Fibroblast of the aortic adventitia (primary cell): ENCODE measurements at regions not wholly inside any gene's neighbourhood (a gene's known extent, or its start where the extent isn't known, plus 50 kb on each side); places are given as distances from the start of the nearest gene placed in this dataset.

ENCODE experiments used
- DNase-seq: peaks from one replicate; pipeline ENCODE4 v3.0.0-alpha.2; 2010; ENCODE audit warnings: low read depth
- H3K4me3 ChIP-seq: 2 replicates; pipeline ENCODE4 v1.5.1; 2011; ENCODE audit warnings: low read depth, mild to moderate bottlenecking, control low read depth, low read length, moderate library complexity
- CTCF ChIP-seq: IDR thresholded peaks from 2 replicates; pipeline ENCODE4 v1.5.1; 2011; ENCODE audit warnings: mild to moderate bottlenecking, low read length, control low read depth, inconsistent platforms; ENCODE audit not compliant: insufficient read depth

GRCh38 chr2:152241948-152242729, 66.6 kb upstream of the STAM2 start:
- no peak overlapping the region for H3K4me3 ChIP-seq
- DNase-seq: no peak
- no peak for TF ChIP-seq CTCF

- DNase-seq: no peak
- no peak overlapping the region for H3K4me3 ChIP-seq
- TF ChIP-seq CTCF: no peak
These were observed 67.4 kb upstream of the STAM2 start for GRCh38 chr2:152242787-152243472.

- no peak for TF ChIP-seq CTCF
- H3K4me3 ChIP-seq: no peak overlapping the region
- DNase-seq: no peak
These were observed 68.4 kb upstream of the STAM2 start for GRCh38 chr2:152243761-152244640.

- no peak for TF ChIP-seq CTCF
- no peak overlapping the region for H3K4me3 ChIP-seq
- DNase-seq: no peak
These were observed 70.1 kb upstream of the STAM2 start for GRCh38 chr2:152245653-152246052.

- TF ChIP-seq CTCF: no peak
- H3K4me3 ChIP-seq: no peak overlapping the region
- DNase-seq: no peak
These were observed 71.2 kb upstream of the STAM2 start for GRCh38 chr2:152246686-152247336.

- no peak for TF ChIP-seq CTCF
- DNase-seq: no peak
- no peak overlapping the region for H3K4me3 ChIP-seq
These were observed 71.8 kb upstream of the STAM2 start for GRCh38 chr2:152247337-152247695.
